ENCODE measurements at regions not wholly inside any gene's neighbourhood (a gene's known extent, or its start where the extent isn't known, plus 50 kb on each side); places are given as distances from the start of the nearest gene placed in this dataset.

DNA sequence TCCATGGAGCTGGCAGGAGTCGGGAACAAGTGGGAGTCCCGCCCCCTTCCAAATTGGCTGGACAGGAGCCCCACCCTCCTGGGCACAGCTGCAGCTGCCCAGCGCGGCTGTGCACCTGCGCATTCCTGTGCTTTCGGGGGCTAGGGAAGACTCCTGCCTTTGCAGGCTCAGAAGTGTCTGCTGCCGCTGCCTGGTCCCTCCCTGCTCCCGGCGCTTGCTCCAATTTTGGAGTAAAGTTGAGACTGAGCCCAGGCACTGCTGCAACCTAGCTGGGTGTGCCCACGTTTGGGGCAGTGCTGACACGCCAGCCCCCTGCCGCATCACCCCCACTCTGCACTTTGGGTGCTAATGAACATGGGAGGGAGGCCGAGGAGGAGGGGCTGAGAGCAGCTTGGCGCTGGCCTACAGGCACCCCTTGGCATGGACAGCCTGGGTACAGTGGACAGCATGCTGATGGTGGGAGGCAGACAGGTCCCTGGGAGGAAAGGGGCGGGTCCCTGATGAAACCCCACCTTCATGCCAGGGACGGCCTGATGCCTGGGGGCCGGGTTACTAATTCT lies 399.2 kb upstream of the CNTN4 start:
- H3K4me3 ChIP-seq (ENCODE audit: low read length): no peak overlapping the region
- DNase-seq (ENCODE audit: low read depth): no peak
- TF ChIP-seq, protein P1, sequence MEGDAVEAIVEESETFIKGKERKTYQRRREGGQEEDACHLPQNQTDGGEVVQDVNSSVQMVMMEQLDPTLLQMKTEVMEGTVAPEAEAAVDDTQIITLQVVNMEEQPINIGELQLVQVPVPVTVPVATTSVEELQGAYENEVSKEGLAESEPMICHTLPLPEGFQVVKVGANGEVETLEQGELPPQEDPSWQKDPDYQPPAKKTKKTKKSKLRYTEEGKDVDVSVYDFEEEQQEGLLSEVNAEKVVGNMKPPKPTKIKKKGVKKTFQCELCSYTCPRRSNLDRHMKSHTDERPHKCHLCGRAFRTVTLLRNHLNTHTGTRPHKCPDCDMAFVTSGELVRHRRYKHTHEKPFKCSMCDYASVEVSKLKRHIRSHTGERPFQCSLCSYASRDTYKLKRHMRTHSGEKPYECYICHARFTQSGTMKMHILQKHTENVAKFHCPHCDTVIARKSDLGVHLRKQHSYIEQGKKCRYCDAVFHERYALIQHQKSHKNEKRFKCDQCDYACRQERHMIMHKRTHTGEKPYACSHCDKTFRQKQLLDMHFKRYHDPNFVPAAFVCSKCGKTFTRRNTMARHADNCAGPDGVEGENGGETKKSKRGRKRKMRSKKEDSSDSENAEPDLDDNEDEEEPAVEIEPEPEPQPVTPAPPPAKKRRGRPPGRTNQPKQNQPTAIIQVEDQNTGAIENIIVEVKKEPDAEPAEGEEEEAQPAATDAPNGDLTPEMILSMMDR (IDR thresholded peaks at IDR 0.05; ENCODE audit: insufficient read depth, low read depth, low read length, missing control alignments): no peak

DNA sequence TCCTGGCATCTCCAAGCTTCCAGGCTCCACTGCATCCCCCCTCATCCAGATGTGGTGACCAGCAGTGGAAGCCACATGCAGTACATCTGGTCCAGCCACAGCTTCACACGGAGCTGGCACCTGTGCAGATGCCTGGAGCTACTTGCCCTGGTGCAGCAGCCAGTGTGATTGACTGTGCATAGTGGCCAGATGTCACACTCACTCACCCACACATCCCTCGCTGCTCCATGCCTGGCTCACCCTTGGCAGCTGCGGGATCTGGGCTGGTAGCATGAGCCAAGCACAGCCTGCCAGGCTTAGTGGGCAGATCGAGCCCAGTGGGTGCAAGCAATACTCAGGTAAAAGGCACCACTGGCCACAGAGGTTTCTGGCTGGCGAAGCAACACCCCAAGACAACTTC lies 398.0 kb upstream of the CNTN4 start:
- TF ChIP-seq, protein P1 (IDR thresholded peaks at IDR 0.05; ENCODE audit: insufficient read depth, low read depth, low read length, missing control alignments): no peak
- no peak for DNase-seq (ENCODE audit: low read depth)
- no peak overlapping the region for H3K4me3 ChIP-seq (ENCODE audit: low read length)

DNA sequence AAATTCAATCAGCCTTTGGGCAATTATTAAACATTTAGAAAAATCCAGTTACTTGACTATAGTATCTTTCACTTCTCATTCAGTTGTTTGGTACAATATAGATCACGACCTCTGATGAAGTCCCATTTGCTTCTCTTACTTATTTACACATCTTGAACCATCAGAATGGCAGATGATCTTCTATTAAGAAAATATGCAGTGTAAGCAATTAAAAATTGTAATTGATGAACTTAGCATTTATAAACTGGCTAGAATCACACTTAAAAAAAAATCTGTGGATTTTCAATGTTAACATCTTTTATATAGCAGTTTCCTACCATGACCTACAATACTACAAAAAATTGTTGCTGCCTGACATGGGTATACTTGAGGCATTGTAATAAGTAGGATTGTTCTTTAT lies 395.5 kb upstream of the CNTN4 start:
- H3K4me3 ChIP-seq (ENCODE audit: low read length): no peak overlapping the region
- TF ChIP-seq, protein P1 (IDR thresholded peaks at IDR 0.05; ENCODE audit: insufficient read depth, low read depth, low read length, missing control alignments): no peak
- DNase-seq (ENCODE audit: low read depth): no peak

- TF ChIP-seq, protein P1 (IDR thresholded peaks at IDR 0.05; ENCODE audit: insufficient read depth, low read depth, low read length, missing control alignments): no peak
- H3K4me3 ChIP-seq (ENCODE audit: low read length): no peak overlapping the region
- DNase-seq (ENCODE audit: low read depth): no peak
Observed at GRCh38 chr3:1710663-1711062, 388.0 kb upstream of the CNTN4 start.

- DNase-seq (ENCODE audit: low read depth): no peak
- H3K4me3 ChIP-seq (ENCODE audit: low read length): no peak overlapping the region
- TF ChIP-seq, protein P1 (IDR thresholded peaks at IDR 0.05; ENCODE audit: insufficient read depth, low read depth, low read length, missing control alignments): no peak
Observed at GRCh38 chr3:1717524-1717923, 381.1 kb upstream of the CNTN4 start.

DNA sequence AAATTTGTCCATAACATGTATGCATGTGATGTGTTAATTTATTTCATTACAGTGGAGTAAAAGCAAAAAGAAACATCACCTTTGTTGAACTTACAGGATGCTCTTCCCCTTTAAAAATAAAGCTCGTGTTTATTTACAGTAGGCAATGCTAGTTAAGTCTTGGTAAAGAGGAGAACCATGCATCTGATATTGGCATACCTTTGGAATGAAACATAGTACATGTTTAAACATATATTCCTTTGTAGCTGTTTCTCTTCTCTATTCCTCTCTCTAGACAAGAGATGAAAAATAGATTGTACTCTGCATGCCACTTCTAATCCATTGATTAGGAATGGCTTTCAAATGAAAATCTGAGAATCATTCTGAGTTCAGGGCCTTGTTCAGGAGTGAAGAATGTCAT lies 374.9 kb upstream of the CNTN4 start:
- H3K4me3 ChIP-seq (ENCODE audit: low read length): no peak overlapping the region
- TF ChIP-seq, protein P1 (IDR thresholded peaks at IDR 0.05; ENCODE audit: insufficient read depth, low read depth, low read length, missing control alignments): no peak
- DNase-seq (ENCODE audit: low read depth): peak; percentile 0

GRCh38 chr3:1726741-1727140 lies 371.9 kb upstream of the CNTN4 start:
- no peak for DNase-seq (ENCODE audit: low read depth)
- H3K4me3 ChIP-seq (ENCODE audit: low read length): no peak overlapping the region
- TF ChIP-seq, protein P1 (IDR thresholded peaks at IDR 0.05; ENCODE audit: insufficient read depth, low read depth, low read length, missing control alignments): no peak
